ENCODE measurements at regions not wholly inside any gene's neighbourhood (a gene's known extent, or its start where the extent isn't known, plus 50 kb on each side); places are given as distances from the start of the nearest gene placed in this dataset.
"Not testable (repeated sequence)": the region's sequence is repeated elsewhere in the genome, so short reads cannot be mapped to it uniquely, and the experiment has no call there.

DNA sequence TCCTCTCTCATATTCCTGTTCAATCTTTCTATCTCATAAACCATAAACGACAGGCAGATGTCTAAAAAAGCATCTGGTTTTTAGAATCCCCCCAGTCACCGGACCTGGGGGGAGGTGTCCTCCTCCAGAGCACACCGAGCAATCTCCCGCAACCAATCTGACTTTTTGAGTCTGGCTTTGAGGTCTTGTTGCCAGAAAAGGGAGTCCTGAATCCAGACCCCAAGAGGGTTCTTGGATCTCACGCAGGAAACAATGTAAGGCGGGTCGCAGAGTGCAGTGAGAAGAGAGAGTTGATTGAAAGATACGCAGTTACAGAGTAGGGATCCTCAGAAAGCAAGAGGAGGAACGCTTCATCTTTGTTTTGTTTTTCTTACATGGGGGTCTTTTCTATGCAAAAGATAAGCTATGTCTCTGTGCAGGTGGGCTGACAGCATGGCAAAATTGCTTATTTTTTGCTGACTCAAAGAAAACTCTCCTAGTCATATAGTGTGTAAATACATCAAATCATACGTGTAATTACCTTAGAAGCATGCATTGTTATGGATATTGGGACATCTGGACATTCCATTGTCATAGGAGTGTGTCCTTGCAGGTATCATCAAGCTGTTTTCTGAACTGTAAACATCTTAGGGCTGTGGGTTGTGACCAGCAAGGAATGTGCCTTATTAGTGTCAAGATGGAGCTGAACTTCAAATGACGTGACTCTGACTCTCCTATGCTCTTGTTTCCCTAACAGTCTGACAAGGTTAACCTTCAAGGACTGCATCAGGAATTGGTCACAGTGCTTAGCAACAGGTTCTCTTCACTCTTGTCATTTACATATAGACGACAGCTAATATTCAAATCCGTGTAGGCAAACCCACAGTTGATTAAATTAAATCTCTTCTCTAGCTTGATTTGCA is 159.3 kb upstream of the DAPK1 start:
- DNase-seq = no peak

DNA sequence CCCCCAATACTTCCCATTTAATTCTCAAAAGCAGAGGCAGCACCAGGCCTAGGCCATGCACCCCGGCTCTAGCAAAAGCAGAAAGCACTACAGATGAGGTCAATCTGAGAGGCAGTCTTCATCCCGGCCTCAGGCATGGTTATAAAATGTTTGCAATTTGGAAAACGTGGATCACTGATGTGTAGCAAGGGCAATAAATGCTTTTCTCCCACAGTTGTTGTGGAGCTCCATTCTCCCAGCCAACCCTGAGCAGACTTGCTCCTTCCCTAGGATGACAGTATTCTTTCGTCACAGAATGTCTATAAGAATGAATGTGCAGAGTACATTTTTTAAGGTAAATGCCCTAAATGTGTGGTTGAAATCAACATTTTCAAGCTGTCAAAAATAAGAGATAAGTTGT is 157.3 kb upstream of the DAPK1 start:
- DNase-seq = no peak

DNA sequence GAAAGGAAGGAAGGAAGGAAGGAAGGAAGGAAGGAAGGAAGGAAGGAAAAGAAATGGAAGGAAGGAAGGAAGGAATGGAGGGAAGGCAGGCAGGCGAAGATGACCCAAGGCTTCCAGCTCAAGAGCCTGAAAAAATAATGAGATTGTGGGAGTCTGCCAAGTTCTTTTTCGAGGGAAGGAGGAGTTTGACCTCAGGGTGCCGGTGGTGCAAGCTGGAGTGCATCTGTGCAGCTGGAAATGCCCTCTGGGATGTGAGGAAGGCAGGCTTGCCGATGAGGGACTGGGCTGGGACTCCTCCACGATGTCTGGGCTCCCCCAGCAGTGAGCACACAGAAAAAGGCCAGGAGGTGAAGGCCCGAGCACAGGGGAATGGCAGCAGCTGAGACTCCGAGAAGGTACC is 154.9 kb upstream of the DAPK1 start:
- no peak for DNase-seq

DNA sequence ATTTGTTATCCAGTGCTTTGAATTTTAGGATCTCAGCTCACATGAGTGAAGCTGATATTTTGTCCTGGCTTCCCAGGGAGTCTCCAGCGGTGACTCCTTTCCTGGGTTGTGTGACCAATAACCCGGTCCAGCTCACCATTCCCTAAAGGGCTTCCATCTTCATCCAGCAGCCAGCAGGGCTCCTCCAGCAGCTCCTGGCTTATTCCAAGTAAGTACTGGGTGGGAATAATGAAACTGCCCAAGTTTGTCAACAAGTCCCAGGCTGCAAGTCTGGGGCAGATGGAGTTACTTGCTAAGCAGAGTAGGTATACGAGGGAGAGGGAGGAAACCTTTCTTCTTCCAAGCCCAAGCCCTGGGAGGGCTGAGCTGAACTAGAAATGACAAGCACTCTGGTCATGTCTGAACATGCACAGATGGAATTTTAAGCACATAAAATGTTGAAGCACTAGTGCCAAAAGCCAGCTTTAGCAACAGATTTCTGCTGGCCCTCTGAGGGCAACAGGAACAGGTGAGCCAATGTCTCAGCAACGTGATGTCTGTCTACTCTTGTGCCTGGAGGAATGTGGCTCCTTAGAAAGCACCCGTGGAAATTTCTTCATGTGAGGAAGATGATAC is 153.7 kb upstream of the DAPK1 start:
- no peak for DNase-seq

DNA sequence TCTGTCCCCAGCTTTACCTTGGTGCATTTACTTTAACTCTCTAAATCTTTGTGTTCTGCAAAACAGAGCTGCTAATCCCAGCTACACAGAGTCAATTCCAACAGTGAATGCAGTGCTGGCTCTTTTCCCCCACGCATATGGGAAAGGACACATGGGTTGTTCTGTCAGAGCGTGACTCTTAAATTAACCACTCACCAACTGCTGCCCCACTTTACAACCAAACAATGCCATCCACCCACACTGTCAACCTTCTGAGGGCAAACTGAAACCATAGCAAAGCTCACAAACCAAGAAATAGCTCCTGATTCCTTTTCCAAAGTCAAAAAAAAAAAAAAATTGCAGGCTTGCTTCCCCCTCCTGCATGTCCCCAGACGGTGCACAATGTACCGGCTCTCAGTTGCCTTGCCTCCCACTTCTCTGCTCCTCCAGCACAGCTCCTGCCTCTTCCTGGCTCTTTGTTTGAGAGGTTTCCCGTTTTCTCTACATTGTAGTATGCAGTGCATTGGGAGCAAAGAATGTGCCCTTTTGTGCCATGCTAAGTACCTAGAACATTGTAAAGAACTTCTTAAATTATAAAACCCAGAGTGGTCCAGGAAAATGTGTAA is 151.5 kb upstream of the DAPK1 start:
- DNase-seq = no peak

DNA sequence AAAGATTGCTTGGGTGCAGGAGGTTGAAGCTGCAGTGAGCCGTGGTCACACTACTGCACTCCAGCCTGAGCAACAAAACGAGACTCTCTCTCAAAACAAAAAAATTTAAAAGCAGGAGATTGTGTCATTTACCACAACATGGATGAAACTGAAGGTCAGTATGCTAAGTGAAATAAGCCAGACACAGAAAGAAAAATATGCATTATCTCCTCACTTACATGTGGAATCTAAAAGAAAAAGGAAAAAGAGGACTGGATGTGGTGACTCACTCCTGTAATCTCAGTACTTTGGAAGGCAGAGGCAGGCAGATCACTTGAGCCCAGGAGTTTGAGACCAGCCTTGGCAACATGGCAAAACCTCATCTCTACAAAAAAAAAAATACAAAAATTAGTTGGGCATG is 146.8 kb upstream of the DAPK1 start:
- no peak for DNase-seq

DNA sequence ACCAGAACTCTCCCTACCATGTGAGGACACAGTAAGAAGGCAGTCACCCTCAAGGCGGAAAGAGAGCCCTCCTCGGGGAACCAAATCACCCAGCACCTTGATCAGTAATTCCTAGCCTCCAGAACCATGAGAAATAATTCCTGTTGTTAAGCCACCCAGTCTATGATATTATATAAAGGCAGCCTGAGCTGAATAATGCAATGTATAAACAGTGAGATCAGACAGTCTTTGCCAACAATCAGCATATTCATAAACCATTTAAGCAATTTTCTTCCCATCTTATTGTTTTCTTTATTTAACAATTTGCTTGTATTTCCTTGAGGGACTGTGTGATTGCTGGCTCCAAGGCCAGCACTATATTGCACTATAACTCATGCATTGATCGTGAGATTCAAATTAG is 144.4 kb upstream of the DAPK1 start:
- no peak for DNase-seq

DNA sequence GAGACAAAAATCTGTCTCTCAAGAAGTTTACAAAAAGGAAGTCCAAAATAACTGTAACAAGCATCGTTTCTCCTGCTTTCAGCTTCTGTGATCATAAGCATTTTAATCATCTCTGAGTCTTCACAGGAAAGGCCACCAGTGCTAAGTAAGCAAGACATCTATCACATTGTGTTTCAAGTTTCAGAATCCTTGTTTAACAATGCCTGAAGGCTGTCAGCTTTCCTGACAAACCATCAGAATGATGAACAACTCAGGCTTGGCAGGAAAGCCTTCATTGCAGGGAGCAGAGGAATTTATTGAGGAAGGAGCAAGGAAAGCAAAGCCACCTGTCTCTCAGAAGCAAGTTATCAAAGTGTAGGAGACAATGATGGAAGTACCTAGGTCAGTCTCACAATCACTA is 143.5 kb upstream of the DAPK1 start:
- no peak for DNase-seq

DNA sequence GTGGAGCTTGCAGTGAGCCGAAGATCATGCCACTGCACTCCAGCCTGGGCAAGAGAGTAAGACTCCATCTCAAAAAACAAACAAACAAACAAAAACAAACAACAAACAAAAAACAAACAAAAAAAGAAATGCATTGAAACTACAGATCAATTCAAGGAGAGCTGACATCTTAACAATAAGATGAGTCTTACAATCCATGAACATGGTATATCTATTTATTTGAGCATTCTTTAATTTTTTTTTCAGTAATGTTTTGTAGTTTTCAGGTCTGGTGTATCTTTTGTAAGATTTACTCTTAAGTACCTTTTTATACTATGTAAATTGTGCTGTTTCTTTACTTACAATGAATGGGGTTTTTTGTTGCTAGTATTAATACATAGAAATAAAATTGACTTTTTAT is 140.1 kb upstream of the DAPK1 start:
- DNase-seq = no peak

DNA sequence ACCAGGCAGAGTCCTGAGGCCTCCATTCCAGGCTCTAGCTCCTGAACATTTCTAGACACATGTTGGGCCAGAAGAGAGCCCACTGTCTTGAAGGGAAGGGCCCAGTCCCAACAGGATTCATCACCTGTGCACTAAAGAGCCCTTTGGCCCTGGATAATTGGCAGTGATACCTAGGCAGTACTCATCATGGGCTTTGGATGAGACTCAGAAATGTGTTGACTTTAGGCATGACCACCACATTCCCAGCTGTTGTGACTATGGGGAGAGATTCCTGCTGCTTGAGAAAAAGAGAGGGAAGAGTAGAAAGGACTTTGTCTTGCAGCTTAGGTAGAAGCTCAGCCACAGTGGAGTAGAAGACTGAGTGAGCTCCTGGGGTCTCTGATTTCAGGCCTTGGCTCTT is 138.4 kb upstream of the DAPK1 start:
- no peak for DNase-seq

DNA sequence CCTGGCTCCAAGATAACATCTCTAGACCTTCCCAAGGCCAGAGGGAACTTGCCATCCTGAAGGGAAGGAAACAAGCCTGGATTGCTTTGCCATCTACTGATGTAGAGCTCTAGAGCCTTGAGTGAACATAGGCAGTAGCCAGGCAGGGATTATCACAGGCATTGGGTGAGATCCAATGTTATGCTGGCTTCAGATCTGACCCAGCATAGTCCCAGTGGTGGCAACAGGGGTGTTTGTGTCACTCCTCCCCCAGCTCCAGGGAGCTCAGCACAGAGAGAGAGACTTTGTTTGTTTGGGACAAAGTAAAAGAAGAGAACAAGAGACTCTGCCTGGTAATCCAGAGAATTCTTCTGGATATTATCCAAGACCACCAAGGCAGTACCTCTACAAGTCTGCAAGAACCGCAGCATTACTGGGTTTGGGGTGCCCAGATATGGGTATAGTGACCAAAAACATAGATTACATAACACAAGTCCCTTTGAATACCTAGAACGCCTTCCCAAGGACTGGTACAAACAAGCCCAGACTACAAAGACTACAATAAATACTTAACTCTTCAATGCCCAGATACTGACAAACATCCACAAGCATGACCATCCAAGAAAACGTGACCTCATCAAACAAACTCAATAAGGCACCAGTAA is 137.6 kb upstream of the DAPK1 start:
- DNase-seq = no peak

DNA sequence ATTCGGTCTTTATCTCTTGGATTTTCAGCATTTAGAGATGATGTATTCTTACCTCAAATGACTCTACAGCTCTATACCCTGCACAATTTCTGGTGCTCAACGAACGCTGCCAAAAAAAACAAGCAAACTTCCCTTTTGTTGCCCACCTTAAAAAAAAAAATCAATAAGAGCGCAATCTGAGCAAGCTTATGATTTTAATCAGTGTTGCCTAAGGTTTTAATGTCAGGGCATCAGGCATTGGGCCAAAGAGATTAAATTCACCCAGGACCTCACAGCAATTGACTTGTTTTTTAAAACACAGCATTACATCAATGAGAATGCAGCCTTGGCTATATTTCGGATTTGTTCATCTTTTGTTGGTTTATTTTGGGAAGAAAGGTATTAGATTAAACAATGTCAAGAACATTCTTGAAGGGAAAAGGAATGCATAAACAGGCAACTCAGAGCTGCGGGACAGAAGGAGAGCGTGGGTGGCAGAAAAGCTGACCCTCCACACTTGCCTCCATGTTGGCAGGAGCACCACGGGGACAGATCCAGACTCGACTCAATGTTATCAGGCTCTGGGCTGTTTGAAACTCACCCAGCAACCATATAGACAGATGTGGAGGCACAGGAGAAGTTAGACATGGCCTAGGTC is 127.5 kb upstream of the DAPK1 start:
- DNase-seq = no peak

DNA sequence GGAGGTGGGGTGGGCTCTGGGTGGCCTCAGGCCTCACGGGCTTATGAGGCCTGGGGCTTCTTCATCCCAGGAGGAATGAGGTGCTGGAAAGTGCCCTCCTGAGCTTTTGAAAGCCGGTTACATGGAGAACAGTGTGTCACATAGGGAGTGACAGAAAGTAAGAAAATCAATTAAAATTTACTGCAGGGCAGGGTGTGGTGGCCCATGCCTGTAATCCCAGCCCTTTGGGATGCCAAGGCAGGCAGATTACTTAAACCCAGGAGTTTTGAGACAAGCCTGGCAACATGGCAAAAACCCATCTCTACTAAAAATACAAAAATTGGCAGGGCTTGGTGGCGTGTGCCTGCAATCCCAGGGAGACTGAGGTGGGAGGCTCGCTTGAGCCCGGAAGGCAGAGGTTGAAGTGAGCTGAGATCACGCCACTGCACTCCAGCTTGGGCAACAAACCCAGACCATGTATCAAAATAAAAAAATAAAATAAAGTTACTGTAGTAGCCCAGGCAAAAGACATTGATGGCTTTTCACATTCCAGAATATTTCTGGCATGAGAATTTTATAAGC is 125.8 kb upstream of the DAPK1 start:
- DNase-seq = no peak

DNA sequence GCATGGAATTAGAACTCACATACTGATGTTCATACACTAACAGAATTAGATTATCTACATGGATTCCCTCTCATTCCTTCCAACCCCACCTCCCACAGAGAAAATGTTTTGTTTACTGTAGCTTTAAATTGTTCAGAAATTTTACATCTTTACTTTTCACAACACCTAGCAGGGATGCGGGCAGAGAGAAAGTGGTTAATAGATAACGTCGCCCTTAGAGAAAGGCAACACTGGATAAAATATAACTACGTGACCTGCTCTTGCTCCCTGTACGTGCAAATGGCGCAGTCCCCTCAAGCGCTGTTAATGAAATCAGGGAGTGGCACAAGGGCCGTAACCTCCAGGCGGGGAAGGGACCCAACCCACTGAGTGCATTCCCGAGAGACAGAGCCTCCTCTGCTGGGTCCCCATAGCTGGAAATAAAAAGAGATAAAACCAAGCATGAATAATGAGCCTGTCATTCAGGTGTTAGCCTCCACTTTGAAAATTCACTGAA is 125.3 kb upstream of the DAPK1 start:
- DNase-seq = no peak

DNA sequence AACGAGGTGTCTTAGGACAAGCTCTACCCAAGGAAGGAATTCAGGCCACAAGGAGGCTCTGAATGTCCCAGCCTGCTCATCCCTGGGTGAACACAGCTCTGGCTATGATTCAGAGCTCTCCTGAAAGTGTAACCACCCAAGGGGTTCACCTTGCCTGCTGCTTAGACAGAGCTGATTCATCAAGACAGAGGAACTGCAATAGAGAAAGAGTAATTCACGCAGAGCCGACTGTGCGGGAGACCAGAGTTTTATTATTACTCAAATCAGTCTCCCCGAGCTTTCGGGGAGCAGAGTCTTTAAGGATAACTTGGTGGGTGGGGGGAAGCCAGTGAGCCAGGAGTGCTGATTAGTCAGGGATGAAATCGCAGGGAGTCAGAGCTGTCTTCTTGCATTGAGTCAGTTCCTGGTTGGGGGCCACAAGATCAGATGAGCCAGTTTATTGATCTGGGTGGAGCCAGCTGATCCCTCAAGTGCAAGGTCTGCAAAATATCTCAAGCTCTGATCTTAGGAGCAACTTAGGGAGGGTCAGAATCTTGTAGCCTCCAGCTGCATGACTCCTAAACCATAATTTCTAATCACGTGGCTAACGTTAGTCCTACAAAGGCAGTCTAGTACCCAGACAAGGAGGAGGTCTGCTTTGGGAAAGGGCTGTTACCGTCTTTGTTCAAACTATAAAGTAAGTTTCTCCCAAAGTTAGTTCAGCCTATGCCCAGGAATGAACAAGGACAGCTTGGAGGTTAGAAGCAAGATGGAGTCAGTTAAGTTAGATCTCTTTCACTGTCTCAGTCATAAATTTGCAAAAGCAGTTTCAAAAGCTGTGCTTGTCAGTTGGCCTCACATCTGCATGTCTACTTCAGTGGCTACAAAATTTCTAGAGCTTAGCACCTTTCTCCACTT is 123.4 kb upstream of the DAPK1 start:
- DNase-seq = not testable (repeated sequence)

DNA sequence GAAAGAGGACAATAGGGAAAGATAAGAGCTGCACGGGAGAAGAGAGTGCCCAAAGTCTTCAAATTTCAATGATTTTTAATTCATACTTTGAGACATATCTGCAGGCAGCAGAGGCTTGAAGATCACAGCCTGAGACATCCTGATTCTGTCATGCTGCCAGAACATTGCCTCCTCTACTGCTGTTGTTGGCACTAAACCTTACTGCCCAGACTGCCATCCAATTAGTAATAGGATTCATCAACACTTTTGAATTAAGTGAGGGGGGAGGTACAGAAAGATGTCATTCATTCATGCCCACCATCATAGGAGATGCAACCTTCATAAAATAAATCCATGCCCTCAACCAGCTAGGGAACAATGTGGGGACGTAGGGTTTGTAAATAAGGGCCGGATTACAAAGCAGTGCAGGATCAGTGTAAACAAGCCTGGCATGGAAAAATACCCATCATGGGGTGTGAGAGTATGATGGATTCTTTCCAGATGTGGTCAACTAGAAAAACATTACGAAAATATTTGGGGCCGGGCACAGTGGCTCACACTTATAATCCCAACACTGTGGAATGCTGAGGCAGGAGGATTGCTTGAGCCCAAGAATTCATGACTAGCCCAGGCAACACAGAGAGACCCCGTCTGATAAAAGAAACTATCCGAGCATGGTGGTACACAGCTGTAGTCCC is 122.1 kb upstream of the DAPK1 start:
- DNase-seq = no peak

DNA sequence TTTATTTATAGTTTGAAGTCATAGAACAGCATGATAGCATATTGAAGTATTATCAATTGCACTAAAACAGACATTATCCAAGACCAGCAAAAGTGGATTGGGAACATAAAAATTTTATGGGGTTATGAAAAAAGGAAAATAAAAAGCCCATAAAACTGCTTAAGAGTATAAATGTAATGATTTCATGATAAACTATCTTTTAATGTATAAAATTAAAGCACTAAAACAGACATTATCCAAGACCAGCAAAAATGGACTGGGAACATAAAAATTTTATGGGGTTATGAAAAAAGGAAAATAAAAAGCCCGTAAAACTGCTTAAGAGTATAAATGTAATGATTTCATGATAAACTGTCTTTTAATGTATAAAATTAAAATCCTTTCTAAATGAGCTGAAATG is 119.0 kb upstream of the DAPK1 start:
- DNase-seq = no peak

DNA sequence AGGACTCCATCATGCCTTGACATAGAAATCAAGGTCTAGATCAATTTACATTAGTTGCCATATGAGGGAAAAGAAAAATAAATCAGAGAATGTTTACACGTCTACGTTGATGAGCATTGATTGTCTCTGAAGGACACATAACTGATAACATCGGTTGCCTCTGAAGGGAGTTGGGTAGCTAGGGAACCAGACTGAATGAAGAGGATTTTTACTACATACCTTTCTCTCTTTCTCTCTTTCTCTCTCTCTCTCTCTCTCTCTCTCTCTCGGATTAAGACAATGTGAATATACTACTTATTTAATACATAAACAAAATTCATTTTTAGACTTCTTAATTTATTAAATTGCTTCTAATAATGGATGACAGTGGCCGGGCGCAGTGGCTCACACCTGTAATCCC is 118.4 kb upstream of the DAPK1 start:
- DNase-seq = no peak

DNA sequence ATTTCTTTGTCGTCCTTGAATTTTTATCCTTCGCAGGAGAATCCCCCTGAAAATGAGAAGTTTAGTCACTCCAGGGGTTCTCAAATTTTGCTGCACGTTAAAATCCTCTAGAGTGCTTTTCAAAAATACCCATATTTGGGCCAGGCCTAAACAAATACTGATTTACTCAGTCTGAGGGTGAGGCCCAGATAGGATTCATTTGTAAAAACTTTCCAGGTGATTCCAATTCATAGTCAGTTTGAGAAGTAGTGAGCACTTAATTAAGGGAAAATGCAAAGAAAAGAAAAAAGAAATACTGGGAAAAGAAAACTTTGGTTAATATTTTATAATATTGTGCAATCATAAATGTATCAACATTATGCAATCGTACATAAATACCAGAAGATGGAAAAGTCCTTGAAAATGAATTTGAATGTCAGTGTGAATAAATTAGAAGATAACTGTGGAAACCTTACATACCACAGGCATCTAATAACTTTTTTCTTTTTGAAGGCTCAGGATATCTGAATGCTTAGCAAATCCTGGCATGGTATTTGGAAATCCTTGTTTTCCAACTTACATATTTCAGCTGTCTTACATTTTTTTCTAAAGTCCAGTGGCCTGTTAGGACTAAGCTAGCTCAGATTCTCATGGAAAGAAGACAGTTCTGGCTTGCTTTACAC is 116.5 kb upstream of the DAPK1 start:
- no peak for DNase-seq

DNA sequence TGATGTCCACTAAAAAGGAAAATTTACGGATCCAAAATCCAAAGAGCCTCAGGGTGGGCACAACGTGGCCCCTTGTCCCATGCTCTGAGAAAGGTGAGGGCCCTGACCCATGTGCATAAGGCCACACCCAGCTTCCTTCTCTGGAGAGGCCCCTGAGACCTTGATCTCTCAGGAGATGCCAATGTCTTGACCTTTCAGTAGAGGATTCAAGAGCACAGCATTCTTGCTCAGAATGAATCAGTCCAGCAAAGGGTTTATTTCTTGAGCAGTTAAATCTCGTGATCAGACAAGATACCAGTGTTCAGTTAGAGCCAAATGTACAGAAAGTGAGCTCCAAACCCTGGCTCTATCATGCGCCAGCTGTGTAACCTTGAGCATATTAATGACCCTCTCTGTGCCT is 115.9 kb upstream of the DAPK1 start:
- no peak for DNase-seq

Data from inflammatory macrophage (primary cell).